Smooth muscle cell (in vitro differentiated cells): ENCODE measurements at regions not wholly inside any gene's neighbourhood (a gene's known extent, or its start where the extent isn't known, plus 50 kb on each side); places are given as distances from the start of the nearest gene placed in this dataset.
"Not testable (repeated sequence)": the region's sequence is repeated elsewhere in the genome, so short reads cannot be mapped to it uniquely, and the experiment has no call there.

Experiments
- DNase-seq: peaks from one replicate; lab custom pipeline; 2025; ENCODE audit not compliant: unreplicated experiment; lab: John Stamatoyannopoulos, UW
- H2AFZ ChIP-seq: fragments of 200-600 bp; sonication (generic); 2 replicates; pipeline ENCODE4 v1.6.0; 2016; ENCODE audit warnings: antibody characterized with exemption, low read depth, mild to moderate bottlenecking
- H3F3A ChIP-seq: fragments of 200-600 bp; sonication (generic); 2 replicates; pipeline ENCODE4 v1.6.0; 2017; ENCODE audit warnings: antibody characterized with exemption, low read depth
- H3K27ac ChIP-seq: fragments of 200-600 bp; sonication (generic); 2 replicates; pipeline ENCODE4 v1.5.1; 2016; ENCODE audit warnings: low read depth, mild to moderate bottlenecking
- H3K27me3 ChIP-seq: fragments of 200-600 bp; sonication (generic); 2 replicates; pipeline ENCODE4 v1.6.1; 2016; ENCODE audit warnings: low read depth, mild to moderate bottlenecking
- H3K36me3 ChIP-seq: fragments of 200-600 bp; sonication (generic); 2 replicates; pipeline ENCODE4 v1.5.1; 2016; ENCODE audit warnings: low read depth
- H3K4me1 ChIP-seq: fragments of 200-600 bp; sonication (generic); 2 replicates; pipeline ENCODE4 v1.5.1; 2016; ENCODE audit warnings: low read depth
- H3K4me2 ChIP-seq: fragments of 200-600 bp; sonication (generic); 2 replicates; pipeline ENCODE4 v1.6.0; 2016; ENCODE audit warnings: mild to moderate bottlenecking
- H3K4me3 ChIP-seq: fragments of 200-600 bp; sonication (generic); 2 replicates; pipeline ENCODE4 v1.5.1; 2016; ENCODE audit warnings: mild to moderate bottlenecking
- H3K79me2 ChIP-seq: fragments of 200-600 bp; sonication (generic); 2 replicates; pipeline ENCODE4 v1.6.0; 2016; ENCODE audit warnings: low read depth, mild to moderate bottlenecking
- H3K9ac ChIP-seq: fragments of 200-600 bp; sonication (generic); 2 replicates; pipeline ENCODE4 v1.6.0; 2016; ENCODE audit warnings: low read depth
- H3K9me3 ChIP-seq: fragments of 200-600 bp; sonication (generic); replicated peaks from 2 replicates; pipeline ENCODE4 v1.5.1; 2016; ENCODE audit warnings: low read depth
- H4K20me1 ChIP-seq: fragments of 200-600 bp; sonication (generic); 2 replicates; pipeline ENCODE4 v1.6.0; 2016; ENCODE audit warnings: low read depth
- WGBS: methylation state at CpG from one replicate; pipeline ENCODE4 v1.1.7; 2016; ENCODE audit warnings: low lambda C conversion rate; 5-methylcytosine and 5-hydroxymethylcytosine counted together
- TF ChIP-seq, protein P1 (sequence below): fragments of 200-600 bp; sonication (generic); IDR thresholded peaks from 2 replicates; pipeline ENCODE4 v1.5.1; 2017; ENCODE audit warnings: borderline replicate concordance, mild to moderate bottlenecking, antibody characterized with exemption; ENCODE audit not compliant: insufficient read depth, poor library complexity, severe bottlenecking

GRCh38 chr12:96085475-96085874 lies 50.1 kb upstream of the LTA4H start:
- no peaks in the 10 kb centered on the region for H3K79me2 ChIP-seq
- H3K36me3 ChIP-seq, result no peaks in the 10 kb centered on the region
- no peak for DNase-seq
- 100% methylated on average over 1 of the region's 1 CpG for WGBS
- H3K9ac ChIP-seq, result no peak overlapping the region
- no peaks in the 10 kb centered on the region for H4K20me1 ChIP-seq
- no peak overlapping the region for H3K4me3 ChIP-seq
- H3K4me1 ChIP-seq, result peaks cover 4% of the 10 kb centered on the region
- H3K27ac ChIP-seq, result no peak overlapping the region
- H3F3A ChIP-seq, result no peaks in the 10 kb centered on the region
- H2AFZ ChIP-seq, result no peak overlapping the region
- no peak overlapping the region for H3K4me2 ChIP-seq
- no peaks in the 10 kb centered on the region for H3K27me3 ChIP-seq
- TF ChIP-seq, protein P1, sequence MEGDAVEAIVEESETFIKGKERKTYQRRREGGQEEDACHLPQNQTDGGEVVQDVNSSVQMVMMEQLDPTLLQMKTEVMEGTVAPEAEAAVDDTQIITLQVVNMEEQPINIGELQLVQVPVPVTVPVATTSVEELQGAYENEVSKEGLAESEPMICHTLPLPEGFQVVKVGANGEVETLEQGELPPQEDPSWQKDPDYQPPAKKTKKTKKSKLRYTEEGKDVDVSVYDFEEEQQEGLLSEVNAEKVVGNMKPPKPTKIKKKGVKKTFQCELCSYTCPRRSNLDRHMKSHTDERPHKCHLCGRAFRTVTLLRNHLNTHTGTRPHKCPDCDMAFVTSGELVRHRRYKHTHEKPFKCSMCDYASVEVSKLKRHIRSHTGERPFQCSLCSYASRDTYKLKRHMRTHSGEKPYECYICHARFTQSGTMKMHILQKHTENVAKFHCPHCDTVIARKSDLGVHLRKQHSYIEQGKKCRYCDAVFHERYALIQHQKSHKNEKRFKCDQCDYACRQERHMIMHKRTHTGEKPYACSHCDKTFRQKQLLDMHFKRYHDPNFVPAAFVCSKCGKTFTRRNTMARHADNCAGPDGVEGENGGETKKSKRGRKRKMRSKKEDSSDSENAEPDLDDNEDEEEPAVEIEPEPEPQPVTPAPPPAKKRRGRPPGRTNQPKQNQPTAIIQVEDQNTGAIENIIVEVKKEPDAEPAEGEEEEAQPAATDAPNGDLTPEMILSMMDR, result no peak
- no peaks in the 10 kb centered on the region for H3K9me3 ChIP-seq

GRCh38 chr12:96086190-96086589 lies 50.8 kb upstream of the LTA4H start:
- H3K36me3 ChIP-seq, H3K4me3 ChIP-seq, H3K4me2 ChIP-seq, H3K27me3 ChIP-seq, H3F3A ChIP-seq, H4K20me1 ChIP-seq, H3K9ac ChIP-seq, H3K4me1 ChIP-seq, H3K9me3 ChIP-seq, H3K79me2 ChIP-seq, H3K27ac ChIP-seq, DNase-seq, H2AFZ ChIP-seq: not testable (repeated sequence)

- WGBS, result 82% methylated on average over 1 of the region's 1 CpG
- TF ChIP-seq, protein P1, result no peak
Observed at GRCh38 chr12:96091833-96092232, 56.4 kb upstream of the LTA4H start.

DNA sequence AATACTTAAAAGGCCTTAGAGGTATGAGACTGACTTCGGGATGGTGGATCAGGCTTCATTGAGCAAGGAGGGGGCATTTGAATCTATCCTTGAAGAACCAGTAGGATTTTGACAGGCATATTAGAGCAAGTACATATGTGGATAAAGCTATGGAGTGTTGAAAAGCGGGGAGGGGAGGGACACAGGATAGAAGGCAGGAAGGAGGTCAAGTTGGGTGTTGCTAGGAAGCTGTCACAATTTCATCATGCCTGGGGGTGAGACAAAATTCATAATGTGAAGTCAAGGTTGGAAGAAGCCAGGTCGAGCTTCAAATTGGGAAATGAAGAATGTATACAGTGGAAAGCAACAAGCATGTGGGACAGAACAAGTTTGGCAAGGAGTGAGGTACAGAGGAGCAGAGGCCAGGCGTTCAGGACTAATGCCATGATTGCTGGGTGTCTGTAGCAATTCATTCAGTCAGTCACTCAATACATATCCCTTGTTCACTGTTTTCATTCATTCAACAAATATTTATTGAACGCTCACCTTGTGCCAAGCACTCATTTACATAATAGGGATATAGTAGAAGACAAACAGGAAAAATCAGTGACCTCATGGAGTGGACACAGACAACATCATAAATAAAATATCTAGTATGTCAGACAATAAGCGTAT lies 58.3 kb upstream of the LTA4H start:
- H3K4me1 ChIP-seq, result peaks cover 5% of the 10 kb centered on the region
- no peak overlapping the region for H3K9ac ChIP-seq
- H3K27ac ChIP-seq, result no peak overlapping the region
- H3K36me3 ChIP-seq, result no peaks in the 10 kb centered on the region
- H4K20me1 ChIP-seq, result no peaks in the 10 kb centered on the region
- no peak overlapping the region for H3K4me3 ChIP-seq
- 78% methylated on average over 6 of the region's 6 CpGs for WGBS
- H3F3A ChIP-seq, result no peaks in the 10 kb centered on the region
- H2AFZ ChIP-seq, result no peak overlapping the region
- H3K79me2 ChIP-seq, result no peaks in the 10 kb centered on the region
- no peaks in the 10 kb centered on the region for H3K9me3 ChIP-seq
- no peak overlapping the region for H3K4me2 ChIP-seq
- no peaks in the 10 kb centered on the region for H3K27me3 ChIP-seq
- DNase-seq, result no peak
- TF ChIP-seq, protein P1, result no peak

More at GRCh38 chr12:96091833-96092232, 56.4 kb upstream of the LTA4H start:
- H3K4me3 ChIP-seq, result no peak overlapping the region
- no peak for DNase-seq
- H3K27me3 ChIP-seq, result no peaks in the 10 kb centered on the region
- H3K27ac ChIP-seq, result no peak overlapping the region
- no peaks in the 10 kb centered on the region for H3K36me3 ChIP-seq
- H3K4me1 ChIP-seq, result peaks cover 5% of the 10 kb centered on the region
- no peak overlapping the region for H2AFZ ChIP-seq
- no peaks in the 10 kb centered on the region for H4K20me1 ChIP-seq
- no peaks in the 10 kb centered on the region for H3F3A ChIP-seq
- no peak overlapping the region for H3K4me2 ChIP-seq
- H3K9ac ChIP-seq, result no peak overlapping the region
- H3K9me3 ChIP-seq, result no peaks in the 10 kb centered on the region
- H3K79me2 ChIP-seq, result no peaks in the 10 kb centered on the region
